HL-60/S4 treated with phorbol 12-myristate 13-acetate at 8.2 ng/mL for 4 days and 3 days (cell line): ENCODE measurements at regions not wholly inside any gene's neighbourhood (a gene's known extent, or its start where the extent isn't known, plus 50 kb on each side); places are given as distances from the start of the nearest gene placed in this dataset.

Source experiments
- in situ Hi-C: fragments of 300-500 bp; cut with MboI; formaldehyde crosslinking; loops from 2 replicates; pipeline ENCODE4 v1.15.0; 2022; ENCODE audit warnings: low sequenced_read_pairs

- in situ Hi-C loops: no loop called here
Observed at GRCh38 chr3:106714400-106714799, 662.8 kb upstream of the CCDC54 start.

GRCh38 chr3:106715286-106715685 lies 662.0 kb upstream of the CCDC54 start:
- in situ Hi-C loops: no loop called here

DNA sequence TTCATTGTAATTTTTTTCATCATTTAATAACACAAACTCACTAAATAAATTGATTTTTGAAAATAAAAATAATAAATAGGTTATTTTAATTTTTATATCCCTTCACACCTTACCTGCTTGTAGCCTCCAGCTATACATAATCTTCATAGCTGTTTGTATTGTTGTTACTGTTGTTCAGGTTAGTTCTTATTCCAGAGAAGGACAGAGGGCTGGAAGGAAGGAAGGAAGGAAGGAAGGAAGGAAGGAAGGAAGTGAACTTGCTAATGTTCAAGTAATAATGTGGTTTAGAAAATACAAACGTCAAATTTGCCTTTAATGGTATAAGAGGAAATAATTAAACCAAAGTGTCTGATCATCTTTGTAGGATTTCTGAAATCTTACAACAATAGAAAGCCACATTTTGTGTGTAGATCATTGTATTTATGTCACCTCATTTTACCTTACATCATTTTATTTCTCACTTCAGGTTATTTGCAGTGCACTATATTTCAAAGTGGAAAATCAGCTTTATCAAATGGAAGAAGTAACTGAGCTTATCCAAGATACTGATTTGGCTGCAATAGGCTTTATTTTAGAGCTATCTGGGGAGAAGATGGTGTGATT lies 660.0 kb upstream of the CCDC54 start:
- in situ Hi-C loops: no loop called here

GRCh38 chr3:106719077-106719476 lies 658.2 kb upstream of the CCDC54 start:
- in situ Hi-C loops: no loop called here

- in situ Hi-C loops: no loop called here
Observed at GRCh38 chr3:106719583-106719982, 657.7 kb upstream of the CCDC54 start.

DNA sequence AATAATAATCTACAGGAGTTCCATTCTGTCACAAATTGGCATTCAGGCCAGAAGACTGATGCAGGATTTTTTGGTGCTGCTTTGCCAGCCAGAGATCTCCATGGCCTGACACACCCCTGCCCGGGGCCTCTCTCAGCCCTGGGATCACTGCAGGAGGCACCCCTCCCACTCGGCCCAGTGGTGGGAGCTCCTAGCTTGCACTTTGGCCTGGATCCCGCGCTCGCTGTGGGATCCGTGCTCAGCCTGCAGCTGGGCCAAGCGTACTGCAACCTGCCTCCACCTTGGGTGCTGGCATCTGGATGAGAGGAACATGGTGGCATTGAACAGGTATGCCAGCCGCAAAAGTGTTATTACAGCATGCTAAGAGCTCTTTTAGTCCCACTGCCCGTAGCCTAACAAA lies 656.7 kb upstream of the CCDC54 start:
- in situ Hi-C loops: no loop called here

DNA sequence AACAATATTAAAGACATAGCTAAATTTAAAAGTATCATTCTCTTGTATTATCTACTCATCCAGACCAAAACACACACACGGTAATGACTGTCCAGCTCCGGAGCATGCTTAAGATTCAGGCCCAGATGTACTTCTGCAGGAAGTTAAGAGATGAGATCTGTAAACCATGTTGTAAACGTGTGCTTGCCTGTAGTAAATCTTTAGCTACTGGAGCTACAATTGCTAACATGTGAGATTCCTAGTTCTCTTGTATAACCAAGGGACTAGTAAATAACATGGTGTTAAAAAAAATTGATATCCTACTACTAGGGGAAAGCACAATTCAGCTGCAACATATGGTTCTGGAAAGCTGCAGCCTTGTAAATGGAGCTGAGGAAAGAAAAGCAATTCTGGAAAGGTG lies 651.7 kb upstream of the CCDC54 start:
- in situ Hi-C loops: no loop called here

GRCh38 chr3:106728315-106729098 lies 648.7 kb upstream of the CCDC54 start:
- in situ Hi-C loops: no loop called here

- in situ Hi-C loops: no loop called here
Observed at GRCh38 chr3:106729481-106729880, 647.8 kb upstream of the CCDC54 start.

DNA sequence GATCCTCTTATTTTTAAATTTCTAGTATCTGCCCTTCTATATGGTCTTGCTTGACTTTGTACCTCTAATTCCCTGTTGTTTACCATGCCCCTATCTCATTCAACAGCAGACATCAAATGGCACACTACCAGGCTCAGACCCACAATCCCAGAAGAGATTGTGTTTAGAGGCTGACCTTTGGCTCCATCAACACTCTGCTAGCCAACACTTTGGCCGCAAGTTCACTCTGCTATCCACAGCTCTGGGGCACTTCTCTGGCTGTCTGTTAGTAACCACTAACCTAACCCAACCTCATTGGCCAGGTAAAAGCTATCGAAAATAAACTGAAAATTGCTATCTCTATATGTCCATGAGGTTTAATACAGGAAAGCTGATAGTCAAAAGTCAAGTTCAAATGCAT lies 646.0 kb upstream of the CCDC54 start:
- in situ Hi-C loops: no loop called here

DNA sequence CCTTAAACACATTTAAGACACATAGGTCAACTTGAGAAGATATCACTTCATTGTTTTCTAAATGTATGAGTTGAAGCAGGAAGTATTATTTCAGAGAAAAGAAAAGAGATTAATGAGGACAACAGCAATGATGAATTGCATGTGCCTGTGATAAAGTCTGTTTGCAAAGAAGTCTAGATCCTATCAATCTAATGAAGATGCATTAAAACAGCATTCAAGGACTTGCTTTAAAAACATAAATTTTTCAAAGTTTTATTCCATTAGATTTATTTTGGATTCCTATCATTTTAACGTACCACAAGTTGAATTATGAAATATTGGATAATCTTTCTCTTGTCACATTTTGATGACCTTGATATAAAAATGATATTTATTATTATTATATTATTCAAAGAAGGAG lies 642.5 kb upstream of the CCDC54 start:
- in situ Hi-C loops: no loop called here

DNA sequence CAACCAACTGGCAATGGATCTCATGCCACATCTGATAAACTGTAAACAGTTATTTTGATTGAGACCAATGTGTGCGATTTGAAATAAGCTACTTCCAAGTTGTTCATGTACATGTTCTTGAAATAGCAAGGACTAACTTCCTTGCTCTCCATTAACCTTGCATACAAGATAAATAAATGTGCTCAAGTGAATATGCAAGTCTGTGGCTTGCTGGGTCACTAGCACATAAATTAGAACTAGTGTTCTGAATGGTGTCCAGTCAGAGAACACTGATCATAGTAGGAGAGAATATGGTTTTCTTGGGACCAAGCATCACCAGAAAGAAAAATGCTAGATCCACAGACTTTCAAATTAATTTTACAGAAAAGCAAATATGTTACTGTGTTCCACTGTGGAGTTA lies 640.0 kb upstream of the CCDC54 start:
- in situ Hi-C loops: no loop called here

- in situ Hi-C loops: no loop called here
Observed at GRCh38 chr3:106740116-106740515, 637.1 kb upstream of the CCDC54 start.

DNA sequence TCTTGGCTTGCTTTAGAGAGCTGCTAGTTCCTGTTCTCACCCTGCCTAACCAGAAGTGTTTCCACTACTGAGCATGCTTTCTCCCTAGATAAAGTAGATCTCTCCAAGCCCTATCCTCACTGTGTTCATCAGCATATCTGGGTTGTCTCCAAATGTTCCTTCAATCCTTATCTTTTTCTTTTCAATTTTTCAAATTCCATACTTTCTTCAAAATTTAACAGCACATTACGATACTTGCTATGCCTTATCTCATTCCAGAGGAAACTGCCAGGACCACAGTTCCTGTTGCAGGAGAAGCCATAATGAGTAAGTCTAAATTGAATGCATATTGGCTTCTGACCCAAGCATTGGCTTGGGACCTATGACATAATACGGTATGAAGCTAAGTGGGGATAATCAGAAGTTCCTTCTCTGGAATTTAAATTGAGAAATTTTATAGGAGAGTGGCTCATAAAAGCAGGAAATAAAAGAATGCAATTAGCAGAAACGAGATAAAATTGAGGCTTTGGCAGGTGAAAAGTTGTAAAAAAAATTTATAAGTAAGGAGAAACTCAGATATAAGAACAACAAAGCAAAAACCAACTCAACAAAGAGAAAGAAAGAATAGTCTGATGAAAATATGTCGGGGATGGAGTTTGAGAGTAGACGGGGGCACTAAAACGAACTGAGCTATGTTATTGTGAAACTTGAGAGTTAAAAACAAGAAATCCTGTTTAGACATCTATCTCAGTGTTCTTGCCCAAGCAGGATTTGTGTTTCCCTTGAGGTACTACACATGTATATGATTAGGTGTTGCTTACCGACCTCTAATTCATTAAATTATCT lies 631.7 kb upstream of the CCDC54 start:
- in situ Hi-C loops: no loop called here

- in situ Hi-C loops: no loop called here
Observed at GRCh38 chr3:106746286-106746685, 631.0 kb upstream of the CCDC54 start.

- in situ Hi-C loops: no loop called here
Observed at GRCh38 chr3:106748472-106749262, 628.6 kb upstream of the CCDC54 start.

- in situ Hi-C loops: no loop called here
Observed at GRCh38 chr3:106750092-106750491, 627.1 kb upstream of the CCDC54 start.

GRCh38 chr3:106755336-106755735 lies 621.9 kb upstream of the CCDC54 start:
- in situ Hi-C loops: no loop called here

DNA sequence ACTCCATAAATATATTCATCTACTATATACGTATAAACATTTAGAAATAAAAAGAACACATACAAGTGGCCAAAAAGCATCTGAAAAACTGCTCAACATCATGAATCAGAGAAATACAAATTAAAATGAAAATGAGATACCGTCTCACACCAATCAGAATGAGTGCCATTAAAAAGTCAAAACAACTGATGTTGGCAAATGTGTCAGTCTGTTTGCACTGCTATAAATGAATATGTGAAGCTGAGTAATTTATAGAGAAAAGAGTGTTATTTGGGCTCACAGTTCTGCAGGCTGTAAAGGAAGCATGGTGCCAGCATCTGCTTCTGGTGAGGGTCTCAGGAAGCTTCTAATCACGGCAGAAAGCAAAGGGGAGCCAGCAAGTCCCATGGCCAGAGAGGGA lies 620.3 kb upstream of the CCDC54 start:
- in situ Hi-C loops: no loop called here

GRCh38 chr3:106758459-106758858 lies 618.8 kb upstream of the CCDC54 start:
- in situ Hi-C loops: no loop called here

GRCh38 chr3:106759731-106760130 lies 617.5 kb upstream of the CCDC54 start:
- in situ Hi-C loops: no loop called here
